ENCODE measurements at regions not wholly inside any gene's neighbourhood (a gene's known extent, or its start where the extent isn't known, plus 50 kb on each side); places are given as distances from the start of the nearest gene placed in this dataset.

- POLR2A ChIA-PET = no interaction called here
- DNase-seq = no peak
- Histone ChIP-seq H3K4me3 (ENCODE audit: control insufficient read depth in 1 of 7, extremely low read depth in 1 of 7, insufficient read depth in 4 of 7, low read depth in 2 of 7, low read length in 6 of 7) (no peak overlapping the region), H3K27ac (ENCODE audit: insufficient read depth in 1 of 2, low read depth in 1 of 2, low read length in 2 of 2, poor library complexity in 1 of 2, severe bottlenecking in 2 of 2) (no peak overlapping the region), H3K9me3 (ENCODE audit: control extremely low read depth in 1 of 5, control insufficient read depth in 4 of 5, insufficient read depth in 2 of 5, low read depth in 1 of 5, low read length in 4 of 5) (no peaks in the 10 kb centered on the region), H3K4me1 (ENCODE audit: control extremely low read depth in 1 of 4, control insufficient read depth in 4 of 4, insufficient read depth in 4 of 4, low read length in 3 of 4) (no peaks in the 10 kb centered on the region), H3K36me3 (ENCODE audit: control insufficient read depth in 4 of 4, insufficient read depth in 4 of 4, low read length in 3 of 4) (no peaks in the 10 kb centered on the region), H3K27me3 (replicated peaks in 2 of 5; ENCODE audit: control insufficient read depth in 4 of 5, insufficient read depth in 5 of 5, low read length in 4 of 5) (peaks cover 0 to 27% (median 6%) of the 10 kb centered on the region in 5 experiments)
- 100% methylated on average over 5 of the region's 5 CpGs for WGBS (ENCODE audit: insufficient coverage)
- CTCF ChIA-PET = interaction anchor here (1.1 to 1.8 kb wide), 3 partner anchors 8 to 22 kb away, joined by 3 to 6 read pairs (median 3); no protein-coding TSS in a partner anchor
Measured at GRCh38 chr20:40746251-40746650, 57.2 kb upstream of the MAFB start.

- H3K4me3 ChIP-seq (ENCODE audit: control insufficient read depth in 1 of 7, extremely low read depth in 1 of 7, insufficient read depth in 4 of 7, low read depth in 2 of 7, low read length in 6 of 7) = no peak overlapping the region
- ChIA-PET POLR2A (no interaction called here), CTCF (no interaction called here)
- no peaks in the 10 kb centered on the region for H3K9me3 ChIP-seq (ENCODE audit: control extremely low read depth in 1 of 5, control insufficient read depth in 4 of 5, insufficient read depth in 2 of 5, low read depth in 1 of 5, low read length in 4 of 5)
- H3K4me1 ChIP-seq (ENCODE audit: control extremely low read depth in 1 of 4, control insufficient read depth in 4 of 4, insufficient read depth in 4 of 4, low read length in 3 of 4) = no peaks in the 10 kb centered on the region
- WGBS (ENCODE audit: insufficient coverage) = 94% methylated on average over 2 of the region's 3 CpGs
- H3K27me3 ChIP-seq (replicated peaks in 2 of 5; ENCODE audit: control insufficient read depth in 4 of 5, insufficient read depth in 5 of 5, low read length in 4 of 5) = peaks cover 0 to 26% (median 6%) of the 10 kb centered on the region in 5 experiments
- H3K36me3 ChIP-seq (ENCODE audit: control insufficient read depth in 4 of 4, insufficient read depth in 4 of 4, low read length in 3 of 4) = no peaks in the 10 kb centered on the region
- H3K27ac ChIP-seq (ENCODE audit: insufficient read depth in 1 of 2, low read depth in 1 of 2, low read length in 2 of 2, poor library complexity in 1 of 2, severe bottlenecking in 2 of 2) = no peak overlapping the region
- no peak for DNase-seq
Measured at GRCh38 chr20:40748182-40748581, 59.1 kb upstream of the MAFB start.

- POLR2A ChIA-PET = no interaction called here
- CTCF ChIA-PET = interaction anchor here (3.5 kb wide), 1 partner anchor 10 kb away, joined by 17 read pairs; no protein-coding TSS in a partner anchor
- H3K4me1 ChIP-seq (ENCODE audit: control extremely low read depth in 1 of 4, control insufficient read depth in 4 of 4, insufficient read depth in 4 of 4, low read length in 3 of 4) = peaks cover 0 to 11% (median 6%) of the 10 kb centered on the region in 4 experiments
Measured at GRCh38 chr20:40749985-40750506, 61.0 kb upstream of the MAFB start.

GRCh38 chr20:40750541-40751035 lies 61.6 kb upstream of the MAFB start:
- H3K27me3 ChIP-seq (replicated peaks in 2 of 5; ENCODE audit: control insufficient read depth in 4 of 5, insufficient read depth in 5 of 5, low read length in 4 of 5) = peaks cover 0 to 15% (median 3%) of the 10 kb centered on the region in 5 experiments
- peaks cover 0 to 11% (median 6%) of the 10 kb centered on the region in 4 experiments for H3K4me1 ChIP-seq (ENCODE audit: control extremely low read depth in 1 of 4, control insufficient read depth in 4 of 4, insufficient read depth in 4 of 4, low read length in 3 of 4)
- H3K9me3 ChIP-seq (ENCODE audit: control extremely low read depth in 1 of 5, control insufficient read depth in 4 of 5, insufficient read depth in 2 of 5, low read depth in 1 of 5, low read length in 4 of 5) = no peaks in the 10 kb centered on the region
- WGBS (ENCODE audit: insufficient coverage) = 68% methylated on average over 3 of the region's 5 CpGs
- no peak overlapping the region for H3K4me3 ChIP-seq (ENCODE audit: control insufficient read depth in 1 of 7, extremely low read depth in 1 of 7, insufficient read depth in 4 of 7, low read depth in 2 of 7, low read length in 6 of 7)
- ChIA-PET POLR2A (no interaction called here), CTCF (interaction anchor here (3.5 kb wide), 1 partner anchor 10 kb away, joined by 17 read pairs; no protein-coding TSS in a partner anchor)
- no peaks in the 10 kb centered on the region for H3K36me3 ChIP-seq (ENCODE audit: control insufficient read depth in 4 of 4, insufficient read depth in 4 of 4, low read length in 3 of 4)
- no peak overlapping the region for H3K27ac ChIP-seq (ENCODE audit: insufficient read depth in 1 of 2, low read depth in 1 of 2, low read length in 2 of 2, poor library complexity in 1 of 2, severe bottlenecking in 2 of 2)
- no peak for DNase-seq

More at GRCh38 chr20:40749985-40750506, 61.0 kb upstream of the MAFB start:
- no peak overlapping the region for H3K4me3 ChIP-seq (ENCODE audit: control insufficient read depth in 1 of 7, extremely low read depth in 1 of 7, insufficient read depth in 4 of 7, low read depth in 2 of 7, low read length in 6 of 7)
- no peaks in the 10 kb centered on the region for H3K36me3 ChIP-seq (ENCODE audit: control insufficient read depth in 4 of 4, insufficient read depth in 4 of 4, low read length in 3 of 4)
- WGBS (ENCODE audit: insufficient coverage) = 100% methylated on average over 1 of the region's 2 CpGs
- no peak overlapping the region for H3K27ac ChIP-seq (ENCODE audit: insufficient read depth in 1 of 2, low read depth in 1 of 2, low read length in 2 of 2, poor library complexity in 1 of 2, severe bottlenecking in 2 of 2)
- H3K27me3 ChIP-seq (replicated peaks in 2 of 5; ENCODE audit: control insufficient read depth in 4 of 5, insufficient read depth in 5 of 5, low read length in 4 of 5) = peaks cover 0 to 18% (median 6%) of the 10 kb centered on the region in 5 experiments
- no peaks in the 10 kb centered on the region for H3K9me3 ChIP-seq (ENCODE audit: control extremely low read depth in 1 of 5, control insufficient read depth in 4 of 5, insufficient read depth in 2 of 5, low read depth in 1 of 5, low read length in 4 of 5)
- no peak for DNase-seq

- DNase-seq = peak in 2 of 3 donors; percentile 29 to 38
- peaks cover 0 to 22% (median 14%) of the 10 kb centered on the region in 4 experiments for H3K4me1 ChIP-seq (ENCODE audit: control extremely low read depth in 1 of 4, control insufficient read depth in 4 of 4, insufficient read depth in 4 of 4, low read length in 3 of 4)
- no peaks in the 10 kb centered on the region for H3K9me3 ChIP-seq (ENCODE audit: control extremely low read depth in 1 of 5, control insufficient read depth in 4 of 5, insufficient read depth in 2 of 5, low read depth in 1 of 5, low read length in 4 of 5)
- CTCF ChIA-PET = interaction anchor here (1.1 to 1.6 kb wide), 2 partner anchors 9 to 210 kb away, joined by 3 read pairs; no protein-coding TSS in a partner anchor
- WGBS (ENCODE audit: insufficient coverage) = 43% methylated on average over 4 of the region's 4 CpGs
- H3K27me3 ChIP-seq (replicated peaks in 2 of 5; ENCODE audit: control insufficient read depth in 4 of 5, insufficient read depth in 5 of 5, low read length in 4 of 5) = peaks cover 0 to 4% (median 0%) of the 10 kb centered on the region in 5 experiments
- H3K36me3 ChIP-seq (ENCODE audit: control insufficient read depth in 4 of 4, insufficient read depth in 4 of 4, low read length in 3 of 4) = no peaks in the 10 kb centered on the region
- POLR2A ChIA-PET = no interaction called here
- no peak overlapping the region for H3K27ac ChIP-seq (ENCODE audit: insufficient read depth in 1 of 2, low read depth in 1 of 2, low read length in 2 of 2, poor library complexity in 1 of 2, severe bottlenecking in 2 of 2)
- H3K4me3 ChIP-seq (ENCODE audit: control insufficient read depth in 1 of 7, extremely low read depth in 1 of 7, insufficient read depth in 4 of 7, low read depth in 2 of 7, low read length in 6 of 7) = no peak overlapping the region
Measured at GRCh38 chr20:40753472-40753871, 64.4 kb upstream of the MAFB start.

- POLR2A ChIA-PET = no interaction called here
- H3K4me1 ChIP-seq (ENCODE audit: control extremely low read depth in 1 of 4, control insufficient read depth in 4 of 4, insufficient read depth in 4 of 4, low read length in 3 of 4) = peaks cover 0 to 22% (median 14%) of the 10 kb centered on the region in 4 experiments
- 26% methylated on average over 5 of the region's 6 CpGs for WGBS (ENCODE audit: insufficient coverage)
- no peaks in the 10 kb centered on the region for H3K36me3 ChIP-seq (ENCODE audit: control insufficient read depth in 4 of 4, insufficient read depth in 4 of 4, low read length in 3 of 4)
- H3K9me3 ChIP-seq (ENCODE audit: control extremely low read depth in 1 of 5, control insufficient read depth in 4 of 5, insufficient read depth in 2 of 5, low read depth in 1 of 5, low read length in 4 of 5) = no peaks in the 10 kb centered on the region
- no peak overlapping the region for H3K27ac ChIP-seq (ENCODE audit: insufficient read depth in 1 of 2, low read depth in 1 of 2, low read length in 2 of 2, poor library complexity in 1 of 2, severe bottlenecking in 2 of 2)
- peaks cover 0 to 3% (median 0%) of the 10 kb centered on the region in 5 experiments for H3K27me3 ChIP-seq (replicated peaks in 2 of 5; ENCODE audit: control insufficient read depth in 4 of 5, insufficient read depth in 5 of 5, low read length in 4 of 5)
- CTCF ChIA-PET = interaction anchor here (0.8 to 1.1 kb wide), 2 partner anchors 8 to 13 kb away, joined by 3 read pairs; no protein-coding TSS in a partner anchor
- H3K4me3 ChIP-seq (ENCODE audit: control insufficient read depth in 1 of 7, extremely low read depth in 1 of 7, insufficient read depth in 4 of 7, low read depth in 2 of 7, low read length in 6 of 7) = no peak overlapping the region
- no peak for DNase-seq
Measured at GRCh38 chr20:40754339-40754943, 65.4 kb upstream of the MAFB start.

- peak in 2 of 3 donors; percentile 53 to 67 for DNase-seq
- Histone ChIP-seq H3K27me3 (replicated peaks in 2 of 5; ENCODE audit: control insufficient read depth in 4 of 5, insufficient read depth in 5 of 5, low read length in 4 of 5) (no peaks in the 10 kb centered on the region), H3K4me3 (ENCODE audit: control insufficient read depth in 1 of 7, extremely low read depth in 1 of 7, insufficient read depth in 4 of 7, low read depth in 2 of 7, low read length in 6 of 7) (no peak overlapping the region), H3K9me3 (ENCODE audit: control extremely low read depth in 1 of 5, control insufficient read depth in 4 of 5, insufficient read depth in 2 of 5, low read depth in 1 of 5, low read length in 4 of 5) (no peaks in the 10 kb centered on the region), H3K4me1 (ENCODE audit: control extremely low read depth in 1 of 4, control insufficient read depth in 4 of 4, insufficient read depth in 4 of 4, low read length in 3 of 4) (peaks cover 0 to 22% (median 14%) of the 10 kb centered on the region in 4 experiments), H3K36me3 (ENCODE audit: control insufficient read depth in 4 of 4, insufficient read depth in 4 of 4, low read length in 3 of 4) (no peaks in the 10 kb centered on the region), H3K27ac (ENCODE audit: insufficient read depth in 1 of 2, low read depth in 1 of 2, low read length in 2 of 2, poor library complexity in 1 of 2, severe bottlenecking in 2 of 2) (no peak overlapping the region)
- ChIA-PET POLR2A (no interaction called here), CTCF (no interaction called here)
Measured at GRCh38 chr20:40757087-40757486, 68.1 kb upstream of the MAFB start.

All from common myeloid progenitor, CD34-positive (primary cell).